HUDEP-2 (cell line): ENCODE measurements at regions not wholly inside any gene's neighbourhood (a gene's known extent, or its start where the extent isn't known, plus 50 kb on each side); places are given as distances from the start of the nearest gene placed in this dataset.

Experiments used
- DNase-seq, 76 experiments: peaks; one replicate each; lab custom pipeline; 2025; ENCODE audit not compliant: unreplicated experiment in 76 of 76; lab: John Stamatoyannopoulos, UW

DNA sequence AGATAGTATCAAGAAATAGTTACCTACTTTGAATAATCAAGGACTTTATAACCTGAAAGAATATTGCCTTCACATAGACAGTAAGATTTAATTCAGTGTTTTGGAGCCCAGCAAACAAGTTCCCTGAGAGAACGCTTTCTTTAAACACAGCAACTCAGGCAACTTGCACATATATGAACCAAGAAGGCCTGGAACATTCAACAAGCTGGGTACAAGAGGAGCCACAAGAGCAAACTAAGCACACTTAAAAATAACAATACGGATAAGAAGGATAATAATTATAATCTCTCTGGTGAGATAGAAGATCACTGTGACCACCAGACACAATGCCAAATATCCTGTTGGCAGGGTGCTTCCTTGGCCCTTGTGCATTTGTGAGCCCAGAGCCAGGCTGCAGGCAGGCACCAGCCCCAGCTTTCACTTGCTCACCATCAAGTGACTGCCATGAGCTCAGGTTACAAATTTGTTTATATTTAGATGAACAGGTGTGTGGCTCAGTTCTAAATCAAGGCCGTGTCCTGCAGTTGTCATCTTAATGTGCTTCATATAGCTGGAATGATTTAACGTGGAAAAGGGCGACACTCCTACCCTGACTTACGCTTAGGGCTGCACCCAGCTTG is 446.6 kb downstream of the IRS1 start:
- no peak for DNase-seq

- DNase-seq, result no peak
These were observed 447.9 kb downstream of the IRS1 start for GRCh38 chr2:226351711-226352110.

GRCh38 chr2:226339616-226340015 is 460.0 kb downstream of the IRS1 start:
- DNase-seq, result no peak

- no peak for DNase-seq
These were observed 460.8 kb downstream of the IRS1 start for GRCh38 chr2:226338825-226339224.

DNA sequence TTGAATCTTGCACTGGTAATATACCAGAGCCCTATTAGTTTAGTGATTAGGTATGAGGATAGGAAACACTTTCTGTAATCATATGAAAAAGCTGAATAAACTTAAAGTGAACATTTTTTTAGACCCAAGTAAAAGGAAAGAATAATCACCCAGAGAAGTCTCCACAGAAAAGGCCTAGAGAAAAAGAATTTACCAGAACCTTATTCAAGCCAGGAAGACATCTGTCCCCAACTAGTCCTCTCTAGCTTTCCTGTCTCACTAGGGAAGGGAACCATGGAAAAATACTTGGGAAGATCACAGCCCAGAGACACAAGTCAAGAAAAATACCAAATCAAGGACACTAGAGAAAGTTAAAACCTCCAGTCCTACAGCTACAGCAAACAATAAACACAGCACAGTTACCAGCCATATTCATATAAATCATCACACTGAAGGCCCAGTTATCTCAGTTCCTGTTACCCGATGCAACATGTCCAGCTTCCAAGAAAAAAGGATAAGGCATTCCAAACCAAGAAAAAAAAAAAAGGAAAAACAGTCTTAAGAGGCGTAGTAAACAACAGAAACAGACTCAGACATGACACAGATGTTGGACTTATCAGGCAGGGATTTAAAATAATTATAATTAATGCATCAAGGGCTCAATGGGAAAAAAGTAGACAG is 461.5 kb downstream of the IRS1 start:
- no peak for DNase-seq

GRCh38 chr2:226336283-226336682 is 463.3 kb downstream of the IRS1 start:
- DNase-seq, result no peak

DNA sequence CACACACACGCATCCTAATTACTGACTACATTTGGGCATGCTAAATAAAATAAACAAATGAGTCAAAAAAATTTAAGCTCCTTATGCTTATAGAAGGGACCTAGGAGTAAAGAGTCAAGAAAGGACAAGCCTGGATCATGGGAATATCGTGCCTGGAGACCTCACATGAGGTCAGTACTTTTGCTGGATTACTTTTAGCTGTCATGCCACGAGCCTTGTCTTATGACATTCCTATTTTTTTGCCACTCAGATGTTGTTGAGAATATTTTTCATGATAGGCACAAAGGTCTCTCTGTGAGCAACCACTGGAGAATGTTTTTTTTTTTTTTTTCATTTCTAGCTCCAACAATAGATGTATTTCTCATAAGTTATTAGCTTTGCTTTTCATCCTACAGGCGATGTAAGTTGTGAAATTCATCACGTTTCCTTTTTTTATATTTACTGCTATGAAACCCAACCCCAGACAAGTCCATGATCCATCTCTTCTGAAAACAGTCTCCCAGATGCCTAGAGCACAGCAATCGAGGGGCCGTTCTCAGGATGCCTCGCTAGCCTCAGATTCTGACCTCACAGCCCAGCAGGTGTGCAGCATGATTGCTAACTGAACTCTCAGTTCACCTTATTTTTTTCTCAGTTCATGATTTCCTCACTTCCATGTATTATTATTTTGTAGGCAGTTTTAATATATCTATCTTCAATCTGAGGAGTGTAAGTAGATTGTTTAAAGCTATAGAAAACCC is 464.5 kb downstream of the IRS1 start:
- DNase-seq, result no peak

GRCh38 chr2:226333388-226333787 is 466.2 kb downstream of the IRS1 start:
- DNase-seq, result no peak

- no peak for DNase-seq
These were observed 469.4 kb downstream of the IRS1 start for GRCh38 chr2:226330206-226330605.

DNA sequence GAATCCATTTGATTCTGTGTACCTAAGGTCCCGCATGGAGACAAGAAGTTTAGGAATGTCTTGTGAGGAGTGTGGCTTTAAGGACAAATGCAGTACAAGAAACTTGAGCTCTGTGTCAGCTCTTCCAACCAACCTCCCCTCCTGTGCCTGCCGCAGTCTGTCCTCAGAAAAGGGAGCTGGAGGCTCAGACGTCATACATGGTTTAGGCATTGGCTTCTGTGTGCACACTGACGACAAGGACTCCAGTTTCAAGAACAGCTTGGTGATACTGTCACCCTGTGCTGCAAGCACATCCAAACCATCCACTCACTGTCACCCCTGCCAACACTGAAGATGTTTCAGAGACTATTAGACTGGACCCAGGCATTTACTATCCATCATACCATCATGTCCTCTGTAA is 470.4 kb downstream of the IRS1 start:
- DNase-seq, result no peak

DNA sequence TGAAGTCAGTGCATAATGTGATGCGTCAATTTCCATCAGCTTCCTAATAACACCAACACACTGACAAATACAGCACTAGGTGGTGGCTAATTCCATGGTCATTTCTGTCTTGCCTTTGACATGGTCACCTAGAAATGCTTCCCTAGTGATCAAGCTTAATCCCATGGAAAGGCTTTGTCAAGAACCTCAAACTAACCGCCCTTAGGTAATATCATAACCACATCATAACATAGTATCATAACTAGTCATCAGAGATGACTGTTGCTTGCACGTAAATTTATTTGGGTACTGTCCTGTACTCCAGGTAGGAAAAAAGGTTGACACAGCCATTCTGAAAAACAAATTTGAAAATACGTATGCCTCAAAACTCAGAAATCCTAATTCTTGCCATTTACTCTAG is 471.8 kb downstream of the IRS1 start:
- no peak for DNase-seq

GRCh38 chr2:226325526-226325925 is 474.1 kb downstream of the IRS1 start:
- no peak for DNase-seq

- no peak for DNase-seq
These were observed 479.3 kb downstream of the IRS1 start for GRCh38 chr2:226320076-226320948.

- DNase-seq, result no peak
These were observed 481.6 kb downstream of the IRS1 start for GRCh38 chr2:226317970-226318369.

DNA sequence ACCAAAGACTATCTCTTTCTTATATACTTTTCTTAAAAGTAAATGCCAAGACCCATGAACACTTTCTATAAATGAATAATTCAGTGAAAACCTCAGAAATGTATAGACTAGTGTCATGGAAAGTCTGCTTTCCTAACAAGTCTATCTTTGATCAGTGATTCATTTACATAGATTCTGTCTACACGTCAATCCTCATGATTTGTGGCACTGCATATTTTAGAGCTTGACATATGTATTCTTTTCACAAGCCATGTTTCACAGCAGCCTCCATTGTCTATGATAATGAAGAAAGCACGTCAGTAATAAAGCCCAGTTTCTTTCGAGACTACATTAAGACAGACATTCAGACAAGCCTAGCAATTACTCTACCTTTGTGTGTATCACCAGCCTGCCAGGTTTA is 486.6 kb downstream of the IRS1 start:
- no peak for DNase-seq

GRCh38 chr2:226312155-226312554 is 487.5 kb downstream of the IRS1 start:
- DNase-seq, result no peak

GRCh38 chr2:226310146-226310545 is 489.5 kb downstream of the IRS1 start:
- no peak for DNase-seq

- DNase-seq, result no peak
These were observed 490.6 kb downstream of the IRS1 start for GRCh38 chr2:226308986-226309385.

DNA sequence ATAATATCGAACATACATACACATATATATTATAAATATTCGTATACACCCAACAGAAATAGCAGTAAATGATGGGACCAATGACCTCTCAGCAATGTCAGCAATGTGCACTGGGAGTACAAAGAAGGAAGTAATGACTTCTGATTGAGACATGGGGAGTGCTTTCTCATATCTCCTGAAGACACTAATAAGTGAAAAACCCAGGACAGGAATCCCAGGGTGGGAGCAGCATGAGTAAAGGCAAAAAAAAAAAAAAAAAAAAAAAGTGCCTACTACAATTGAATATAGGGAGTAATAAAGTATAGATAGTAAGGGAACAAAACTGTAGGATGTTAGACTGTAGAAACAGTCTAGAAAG is 491.3 kb downstream of the IRS1 start:
- DNase-seq, result no peak

- DNase-seq, result no peak
These were observed 491.9 kb downstream of the IRS1 start for GRCh38 chr2:226307487-226308322.
